Calu3 (cell line): ENCODE measurements at regions not wholly inside any gene's neighbourhood (a gene's known extent, or its start where the extent isn't known, plus 50 kb on each side); places are given as distances from the start of the nearest gene placed in this dataset.

Experiments
- BruUV-seq: library from RNA; stranded (reverse); fragments of 400-500 nt; replicated peaks from 2 replicates; lab custom pipeline; 2021; lab: Mats Ljungman, UMichigan
- CTCF ChIA-PET: fragments of 300-600 bp; sonication (Branson Sonifier 250); formaldehyde crosslinking; loops from one replicate; lab custom pipeline; 2022; ENCODE audit warnings: antibody characterized with exemption; lab: Charles Lee
- DNase-seq: peaks from one replicate; pipeline ENCODE4 v3.0.0; 2022
- H3K27ac Mint-ChIP-seq: one replicate; pipeline ENCODE4 v1.8.0; 2022; ENCODE audit warnings: mixed read lengths; ENCODE audit not compliant: unreplicated experiment
- H3K27me3 Mint-ChIP-seq: one replicate; pipeline ENCODE4 v1.8.0; 2022; ENCODE audit warnings: mixed read lengths; ENCODE audit not compliant: unreplicated experiment
- H3K36me3 Mint-ChIP-seq: one replicate; pipeline ENCODE4 v1.8.0; 2022; ENCODE audit warnings: mild to moderate bottlenecking, moderate library complexity, mixed read lengths; ENCODE audit not compliant: insufficient read depth, unreplicated experiment
- H3K4me1 Mint-ChIP-seq: one replicate; pipeline ENCODE4 v1.8.0; 2022; ENCODE audit warnings: mild to moderate bottlenecking, low read depth, mixed read lengths; ENCODE audit not compliant: unreplicated experiment
- H3K4me3 Mint-ChIP-seq: one replicate; pipeline ENCODE4 v1.8.0; 2022; ENCODE audit warnings: mild to moderate bottlenecking, low read depth, moderate library complexity, mixed read lengths; ENCODE audit not compliant: unreplicated experiment
- H3K9me3 Mint-ChIP-seq: one replicate; pipeline ENCODE4 v1.8.0; 2022; ENCODE audit warnings: low read depth, mixed read lengths; ENCODE audit not compliant: unreplicated experiment
- intact Hi-C: fragments of 100-400 bp; cut with micrococcal nuclease; formaldehyde crosslinking; loops from one replicate; pipeline ENCODE4 v1.10.0; 2022; ENCODE audit not compliant: unreplicated experiment
- TF ChIP-seq, protein P1 (sequence below): fragments of 200-600 bp; IDR thresholded peaks from one replicate; pipeline ENCODE4 v1.8.0; 2022; ENCODE audit warnings: antibody characterized with exemption; ENCODE audit not compliant: unreplicated experiment

DNA sequence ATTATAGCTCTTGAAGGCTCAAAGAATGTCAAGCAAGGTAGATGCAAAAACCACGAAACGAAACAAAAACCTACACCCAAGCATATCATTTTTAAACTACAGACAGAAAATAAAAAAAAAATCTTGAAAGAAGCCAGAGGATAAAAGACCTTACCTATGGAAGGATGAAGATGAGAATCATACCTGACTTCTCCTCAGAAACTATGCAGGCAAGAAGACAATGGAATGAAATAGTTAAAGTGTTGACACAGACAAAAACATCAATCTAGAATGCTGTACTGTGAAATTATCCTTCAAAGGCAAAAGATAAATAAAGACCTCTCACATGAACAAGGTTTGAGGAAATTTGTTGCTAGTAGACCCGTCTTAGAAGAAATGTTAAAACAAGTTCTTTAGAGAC, 372.0 kb downstream of the ZIC4 start:
- Mint-ChIP-seq H3K4me1 (no peaks in the 10 kb centered on the region), H3K4me3 (no peak overlapping the region), H3K36me3 (no peaks in the 10 kb centered on the region), H3K9me3 (peaks cover 8% of the 10 kb centered on the region), H3K27ac (no peak overlapping the region), H3K27me3 (no peaks in the 10 kb centered on the region)
- TF ChIP-seq, protein P1, sequence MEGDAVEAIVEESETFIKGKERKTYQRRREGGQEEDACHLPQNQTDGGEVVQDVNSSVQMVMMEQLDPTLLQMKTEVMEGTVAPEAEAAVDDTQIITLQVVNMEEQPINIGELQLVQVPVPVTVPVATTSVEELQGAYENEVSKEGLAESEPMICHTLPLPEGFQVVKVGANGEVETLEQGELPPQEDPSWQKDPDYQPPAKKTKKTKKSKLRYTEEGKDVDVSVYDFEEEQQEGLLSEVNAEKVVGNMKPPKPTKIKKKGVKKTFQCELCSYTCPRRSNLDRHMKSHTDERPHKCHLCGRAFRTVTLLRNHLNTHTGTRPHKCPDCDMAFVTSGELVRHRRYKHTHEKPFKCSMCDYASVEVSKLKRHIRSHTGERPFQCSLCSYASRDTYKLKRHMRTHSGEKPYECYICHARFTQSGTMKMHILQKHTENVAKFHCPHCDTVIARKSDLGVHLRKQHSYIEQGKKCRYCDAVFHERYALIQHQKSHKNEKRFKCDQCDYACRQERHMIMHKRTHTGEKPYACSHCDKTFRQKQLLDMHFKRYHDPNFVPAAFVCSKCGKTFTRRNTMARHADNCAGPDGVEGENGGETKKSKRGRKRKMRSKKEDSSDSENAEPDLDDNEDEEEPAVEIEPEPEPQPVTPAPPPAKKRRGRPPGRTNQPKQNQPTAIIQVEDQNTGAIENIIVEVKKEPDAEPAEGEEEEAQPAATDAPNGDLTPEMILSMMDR = no peak
- BruUV-seq = no TSS peak
- CTCF ChIA-PET = no interaction called here
- intact Hi-C loops = no loop called here
- DNase-seq = no peak

DNA sequence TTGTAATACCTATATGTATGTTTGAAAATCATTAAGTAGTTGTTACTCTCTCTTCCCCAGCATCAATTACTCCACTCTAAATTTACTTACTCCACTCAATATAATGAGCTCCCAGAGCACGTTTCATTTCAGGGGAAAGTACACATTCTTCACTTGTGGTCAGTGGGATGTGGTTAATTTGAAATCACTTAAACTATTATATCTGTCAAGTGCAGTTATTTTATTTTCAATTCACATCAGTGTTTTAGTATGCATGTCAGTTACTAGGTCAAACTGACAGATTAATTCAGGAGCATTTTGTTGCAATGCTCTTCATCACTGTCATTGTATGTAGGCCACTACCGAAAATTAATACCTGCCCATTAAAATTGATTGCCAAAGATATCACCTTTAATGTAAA, 376.1 kb downstream of the ZIC4 start:
- H3K4me3 Mint-ChIP-seq = no peak overlapping the region
- intact Hi-C loops = no loop called here
- no peak for DNase-seq
- TF ChIP-seq, protein P1 = no peak
- BruUV-seq = no TSS peak
- CTCF ChIA-PET = no interaction called here
- H3K9me3 Mint-ChIP-seq = peaks cover 7% of the 10 kb centered on the region
- no peaks in the 10 kb centered on the region for H3K4me1 Mint-ChIP-seq
- H3K27ac Mint-ChIP-seq = no peak overlapping the region
- no peaks in the 10 kb centered on the region for H3K36me3 Mint-ChIP-seq
- no peaks in the 10 kb centered on the region for H3K27me3 Mint-ChIP-seq

DNA sequence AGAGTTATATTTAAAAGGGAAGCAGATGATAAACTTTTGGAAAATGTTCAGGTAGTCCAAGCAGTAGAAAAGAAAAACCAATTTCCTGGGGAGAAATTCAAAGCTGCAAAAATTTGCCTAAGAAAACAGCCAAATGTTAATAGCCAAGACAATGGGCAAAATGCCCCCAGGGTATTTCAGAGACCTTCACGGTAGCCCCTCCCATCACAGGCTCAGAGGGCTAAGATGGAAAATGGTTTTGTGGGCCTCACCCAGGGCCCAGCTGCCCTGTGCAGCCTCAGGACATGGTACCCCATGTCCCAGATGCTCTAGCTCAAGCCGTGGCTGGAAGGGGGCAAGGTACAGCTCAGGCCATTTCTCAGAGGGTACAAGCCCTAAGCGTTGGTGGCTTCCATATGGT, 391.0 kb downstream of the ZIC4 start:
- CTCF ChIA-PET = no interaction called here
- intact Hi-C loops = no loop called here
- no peaks in the 10 kb centered on the region for H3K4me1 Mint-ChIP-seq
- TF ChIP-seq, protein P1 = no peak
- BruUV-seq = no TSS peak
- H3K27me3 Mint-ChIP-seq = no peaks in the 10 kb centered on the region
- DNase-seq = no peak
- no peak overlapping the region for H3K27ac Mint-ChIP-seq
- H3K9me3 Mint-ChIP-seq = no peaks in the 10 kb centered on the region
- no peak overlapping the region for H3K4me3 Mint-ChIP-seq
- no peaks in the 10 kb centered on the region for H3K36me3 Mint-ChIP-seq

DNA sequence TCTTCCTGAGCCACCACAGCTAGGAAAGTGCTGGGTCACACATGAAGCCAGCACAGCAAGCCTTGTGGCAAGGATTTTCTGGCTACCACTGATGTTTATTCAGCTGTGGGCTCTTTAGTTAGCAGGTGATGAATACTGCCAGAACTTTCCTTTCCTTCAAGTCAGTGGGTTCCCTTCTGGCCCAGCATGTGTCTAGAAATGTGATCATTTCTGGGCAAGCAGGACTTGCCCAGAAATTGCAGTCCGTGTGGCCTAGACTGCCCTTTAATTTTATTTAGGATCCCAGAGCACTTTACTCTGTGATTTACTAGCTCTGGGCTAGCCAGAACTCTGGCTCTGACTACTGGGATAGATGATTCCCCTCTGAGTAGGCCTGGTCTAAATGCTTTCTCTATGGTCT, 397.5 kb downstream of the ZIC4 start:
- H3K36me3 Mint-ChIP-seq = no peaks in the 10 kb centered on the region
- H3K27me3 Mint-ChIP-seq = no peaks in the 10 kb centered on the region
- intact Hi-C loops = no loop called here
- DNase-seq = no peak
- no peak overlapping the region for H3K27ac Mint-ChIP-seq
- no peaks in the 10 kb centered on the region for H3K9me3 Mint-ChIP-seq
- CTCF ChIA-PET = interaction anchor here (0.8 kb wide), 1 partner anchor 10 kb away, joined by 3 read pairs; no protein-coding TSS in a partner anchor
- no TSS peak for BruUV-seq
- H3K4me3 Mint-ChIP-seq = no peak overlapping the region
- no peaks in the 10 kb centered on the region for H3K4me1 Mint-ChIP-seq
- TF ChIP-seq, protein P1 = no peak
